Kidney glomerular epithelial cell (primary cell): ENCODE measurements at regions not wholly inside any gene's neighbourhood (a gene's known extent, or its start where the extent isn't known, plus 50 kb on each side); places are given as distances from the start of the nearest gene placed in this dataset.

Experiments used
- DNase-seq: peaks from one replicate; lab custom pipeline; 2025; lab: John Stamatoyannopoulos, UW

DNA sequence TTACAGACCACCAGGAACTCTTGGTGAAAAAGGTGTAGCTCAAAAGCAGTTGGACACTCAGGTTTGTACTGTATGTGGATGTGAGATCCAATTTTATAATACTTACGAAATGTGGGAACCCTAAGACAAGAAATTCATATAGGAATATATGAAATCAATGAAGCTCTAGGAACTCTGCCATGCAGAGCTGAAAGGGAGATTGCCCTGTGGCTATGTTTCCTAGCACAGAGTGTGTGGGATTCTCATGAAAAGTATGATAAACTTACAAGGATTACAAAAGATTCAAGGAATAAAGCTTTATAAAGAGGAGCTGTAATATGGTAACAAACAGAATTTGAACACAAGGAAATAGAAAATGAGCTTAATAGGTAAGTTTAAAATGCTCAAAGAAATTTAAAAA is 205.7 kb upstream of the FAM83B start:
- no peak for DNase-seq

DNA sequence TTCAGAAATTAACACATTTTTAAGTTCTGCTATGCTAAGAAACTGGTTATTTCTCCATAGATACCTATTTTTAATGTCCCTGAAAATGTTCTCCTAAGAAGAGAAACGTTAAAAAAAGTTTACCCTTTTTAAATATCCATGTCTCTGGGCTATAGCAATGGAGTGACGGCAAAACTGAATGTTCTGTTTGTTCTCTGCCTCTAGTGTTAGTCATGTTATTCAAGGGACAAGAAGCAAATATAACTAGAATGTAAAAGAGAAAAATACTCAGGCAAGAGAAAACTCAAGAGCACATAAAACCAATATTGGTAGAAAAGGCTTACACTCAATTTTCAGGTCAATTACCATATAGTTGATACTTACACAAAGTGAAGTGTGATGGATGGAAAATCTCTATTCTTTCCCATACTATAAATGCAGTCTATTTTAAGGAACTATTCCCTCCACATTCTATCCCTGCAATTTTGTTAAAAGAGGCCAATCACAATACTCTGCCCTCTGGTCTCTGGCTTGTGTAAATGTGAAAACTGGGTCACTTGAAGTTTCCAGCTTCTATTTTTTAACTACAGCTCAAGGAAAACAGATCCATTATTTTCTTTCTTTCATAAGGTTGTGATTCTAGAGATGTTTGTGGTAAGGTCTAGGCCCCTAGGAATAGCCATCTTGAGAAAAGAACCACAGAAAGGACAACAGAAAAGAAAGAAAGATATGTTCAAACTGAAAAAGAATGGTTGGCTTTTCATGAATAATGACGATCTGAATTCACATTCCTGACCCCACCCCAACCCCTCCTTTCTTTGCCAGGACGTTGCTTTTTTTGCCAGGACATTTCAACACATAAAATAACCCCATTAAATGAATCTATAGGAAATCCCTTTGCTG is 200.3 kb upstream of the FAM83B start:
- DNase-seq = no peak

DNA sequence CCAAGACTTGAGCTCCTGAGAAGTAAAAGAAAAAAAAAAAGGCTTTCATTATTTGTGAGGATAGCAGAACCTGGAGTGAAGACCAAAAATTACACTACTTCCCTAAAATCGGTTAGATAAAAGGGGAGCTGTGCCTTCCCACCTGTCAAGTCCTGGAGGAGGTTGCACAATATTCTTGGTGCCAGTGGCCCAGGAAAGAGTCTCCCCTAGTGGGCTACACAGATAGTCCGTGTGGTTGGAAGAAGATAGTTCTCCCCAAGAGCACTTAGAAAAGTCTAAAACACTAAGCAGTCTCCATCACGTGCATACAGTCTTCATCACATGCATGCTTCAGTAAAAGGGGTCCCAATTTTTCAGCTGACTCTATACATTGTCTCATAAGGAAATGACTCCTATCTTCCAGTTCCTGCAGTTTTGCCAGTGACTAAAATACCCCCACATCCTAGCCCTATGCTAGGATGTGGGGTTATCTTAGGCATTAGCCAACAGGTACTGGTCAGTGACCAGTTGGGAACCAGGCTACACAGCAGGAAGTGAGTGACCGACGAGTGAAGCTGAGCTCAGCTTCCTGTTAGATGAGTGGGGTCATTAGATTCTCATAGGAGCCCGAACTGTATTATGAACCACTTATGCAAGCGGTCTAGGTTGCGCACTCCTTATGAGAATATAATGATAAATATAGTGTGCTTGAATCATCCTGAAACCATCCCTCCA is 199.5 kb upstream of the FAM83B start:
- no peak for DNase-seq

DNA sequence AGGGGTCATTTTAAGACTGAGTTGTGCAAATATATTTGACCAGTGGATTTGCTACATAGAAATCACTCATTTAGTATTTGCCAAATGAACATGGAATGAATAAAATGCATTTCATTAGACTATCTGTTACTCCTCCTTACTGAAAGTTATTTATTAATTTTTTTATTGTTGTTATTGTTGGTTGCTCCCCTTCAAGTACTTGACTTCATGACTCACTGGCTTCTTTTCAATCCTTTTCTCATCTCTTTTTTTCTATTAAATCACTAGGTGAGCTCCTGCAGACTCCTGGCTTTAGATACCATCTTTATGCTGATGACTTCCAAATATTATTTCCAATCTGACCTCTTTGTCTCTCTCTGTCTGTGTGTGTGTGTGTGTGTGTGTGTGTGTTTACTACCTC is 192.2 kb upstream of the FAM83B start:
- peak; percentile 90 for DNase-seq

DNA sequence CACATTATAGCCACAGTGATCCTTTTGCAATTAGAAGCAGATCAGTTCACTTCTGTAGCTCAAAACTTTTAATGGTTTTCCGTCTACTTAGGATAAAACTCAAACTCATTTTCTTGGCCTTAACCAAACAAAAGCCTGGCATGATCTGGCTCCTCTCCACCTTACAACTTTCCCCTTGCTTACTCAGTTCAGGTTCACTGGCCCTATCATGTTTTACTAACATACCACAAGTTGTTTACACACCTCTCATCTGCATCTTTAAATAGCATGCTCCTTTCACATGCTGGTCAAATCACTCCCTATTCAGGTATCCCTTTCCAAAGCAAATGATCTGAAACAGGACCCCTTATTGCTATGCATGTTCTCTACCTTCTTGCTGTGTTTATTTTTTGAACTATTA is 191.4 kb upstream of the FAM83B start:
- DNase-seq = no peak

DNA sequence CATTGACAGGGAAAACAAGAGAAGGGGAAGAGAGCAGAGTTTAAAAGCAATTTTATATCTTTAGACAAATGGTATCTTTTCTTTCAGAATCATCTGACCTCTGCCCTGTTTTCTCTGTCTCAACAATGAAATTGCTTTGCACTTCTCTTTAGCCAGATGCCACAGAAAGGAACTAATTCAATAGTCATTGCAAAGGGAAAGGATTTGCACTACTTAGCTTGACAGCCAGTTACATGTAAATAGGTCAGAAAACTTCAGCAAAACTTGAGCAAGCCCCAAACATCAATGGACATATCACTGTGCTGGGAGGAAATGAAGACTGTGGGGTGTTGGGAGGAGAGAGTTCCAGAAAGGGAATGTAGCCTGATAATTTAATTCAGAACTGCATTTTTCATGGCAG is 181.3 kb upstream of the FAM83B start:
- no peak for DNase-seq

DNA sequence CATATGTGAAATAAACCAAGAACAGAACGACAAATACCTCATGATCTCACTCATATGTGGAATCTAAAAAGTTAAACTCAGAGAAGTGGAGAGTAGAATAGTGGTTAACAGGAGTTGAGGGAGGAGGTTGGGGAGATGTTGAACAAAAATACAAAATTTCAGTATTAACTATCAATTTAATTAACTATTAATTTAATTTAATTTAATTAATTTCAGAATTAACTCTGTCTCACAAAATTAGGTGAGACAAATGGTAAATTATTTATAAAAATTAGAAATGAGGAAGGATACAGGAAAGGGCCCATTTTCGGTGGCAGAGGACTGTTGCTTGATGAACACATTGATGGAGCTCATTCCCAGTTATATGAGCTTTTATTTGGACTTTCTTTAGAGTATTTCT is 166.0 kb upstream of the FAM83B start:
- DNase-seq = no peak

DNA sequence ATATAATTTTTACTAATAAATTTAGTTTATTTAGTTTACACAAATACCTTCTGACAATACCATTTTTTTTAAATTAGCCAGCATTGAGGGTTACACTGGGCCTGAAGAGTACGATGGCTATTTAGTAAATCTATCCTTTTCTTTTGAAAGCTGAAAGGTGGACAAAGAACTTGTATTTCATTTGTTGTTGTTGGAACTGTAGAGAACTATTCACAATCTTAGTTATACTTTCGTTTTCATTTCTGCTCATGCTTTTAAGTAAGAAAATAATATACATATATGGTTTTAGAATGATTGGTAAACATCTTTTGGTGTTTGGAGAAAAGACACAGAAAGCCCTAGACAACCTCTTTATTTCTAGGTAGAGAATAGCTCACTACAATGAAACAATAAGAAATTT is 165.3 kb upstream of the FAM83B start:
- no peak for DNase-seq

DNA sequence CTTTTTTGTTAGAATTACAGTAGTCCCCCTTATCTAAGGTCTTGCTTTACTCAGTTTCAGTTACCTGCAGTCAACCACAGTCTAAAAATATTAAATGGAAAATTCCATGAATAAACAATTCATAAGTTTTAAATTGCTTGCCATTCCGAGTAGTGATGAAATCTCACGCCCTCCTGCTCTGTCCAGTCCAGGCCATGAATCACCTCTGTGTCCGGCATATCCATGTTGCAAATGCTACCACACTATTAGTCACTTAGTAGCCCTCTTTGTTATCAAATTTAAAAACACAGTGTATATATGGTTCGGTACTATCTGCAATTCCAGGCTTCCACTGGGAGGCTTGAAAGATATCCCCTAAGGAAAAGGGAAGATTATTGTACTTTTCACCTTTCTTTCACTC is 164.6 kb upstream of the FAM83B start:
- DNase-seq = peak; percentile 42

DNA sequence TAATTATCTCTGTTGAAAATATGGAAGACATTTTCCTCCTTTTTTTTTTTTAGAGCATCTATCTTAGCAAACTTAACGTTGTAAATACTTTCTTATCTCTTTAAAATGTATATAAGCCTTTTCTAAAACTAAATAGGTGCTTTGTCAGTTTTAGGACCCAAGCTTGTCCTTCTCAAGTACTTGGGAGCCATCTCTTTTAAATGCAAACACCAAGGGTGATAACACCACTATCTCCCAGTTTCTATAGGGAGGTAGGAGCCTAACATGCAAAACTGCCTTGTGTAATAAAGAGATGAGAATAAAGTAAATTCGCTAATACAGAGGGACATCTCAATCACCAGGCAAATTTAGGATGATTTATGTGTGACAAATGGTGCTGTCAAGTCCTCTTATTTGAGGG is 157.0 kb upstream of the FAM83B start:
- DNase-seq = no peak

DNA sequence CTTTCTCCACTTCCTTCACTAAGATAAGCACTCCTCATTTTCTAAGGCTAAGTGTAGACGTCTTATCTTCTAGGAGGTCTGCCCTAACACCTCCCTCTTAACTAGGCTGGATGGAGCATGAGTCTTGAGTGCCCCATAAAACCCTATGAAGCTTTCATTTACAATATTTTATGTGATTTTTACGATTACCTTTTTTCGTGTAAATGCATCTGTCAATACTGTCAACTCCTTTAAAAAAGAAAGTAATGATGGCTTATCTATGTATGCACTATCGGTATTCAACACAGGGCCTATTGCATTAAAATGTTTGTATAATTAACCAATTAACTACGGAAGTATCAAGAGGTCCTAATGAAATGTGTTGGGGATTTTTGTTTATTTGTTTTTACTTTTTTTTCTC is 156.0 kb upstream of the FAM83B start:
- DNase-seq = no peak

DNA sequence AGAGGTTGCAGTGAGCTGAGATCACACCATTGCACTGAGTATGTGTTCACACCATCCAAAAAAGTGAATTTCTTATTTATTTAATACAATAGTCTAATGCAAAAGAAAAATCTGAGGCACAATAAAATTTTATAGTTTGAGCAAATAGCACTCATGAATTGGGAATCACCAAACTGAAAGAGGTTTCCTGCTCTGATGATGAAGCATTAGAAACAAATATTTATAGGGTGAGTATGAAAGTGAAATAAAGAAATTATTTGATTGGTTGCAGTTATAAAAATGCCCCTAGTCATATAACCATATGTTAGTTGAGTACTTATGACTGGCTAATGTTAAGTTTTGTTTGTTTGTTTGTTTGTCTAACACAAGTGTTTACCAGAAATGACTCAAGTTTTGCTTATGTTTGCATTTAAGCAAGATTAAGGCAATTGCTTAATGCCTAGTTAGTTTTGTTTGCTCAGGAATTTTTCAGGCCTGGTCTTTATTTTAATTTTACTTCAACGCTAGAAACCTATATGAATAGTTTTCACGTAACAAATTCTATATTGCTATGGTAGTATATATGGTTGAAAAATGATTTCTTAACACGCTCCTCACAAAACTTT is 151.5 kb upstream of the FAM83B start:
- DNase-seq = no peak

DNA sequence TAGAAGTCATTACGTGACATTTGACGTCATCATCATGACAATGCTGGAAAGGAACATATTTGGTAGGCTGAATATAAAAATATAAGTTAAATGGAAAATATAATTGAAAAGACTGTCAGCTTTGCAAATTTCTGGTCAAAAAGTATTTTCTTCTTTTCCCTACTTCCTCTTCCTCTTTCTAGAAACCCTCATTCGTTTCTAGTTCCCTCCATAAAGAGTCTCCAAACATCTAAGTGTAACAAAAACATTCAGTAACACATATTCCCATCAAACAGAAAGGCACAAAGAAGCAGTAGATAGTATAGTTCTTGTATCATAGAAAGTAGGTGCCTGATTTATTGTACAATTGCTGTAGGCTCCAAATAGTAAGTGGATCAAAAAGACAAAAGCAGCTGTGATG is 150.8 kb upstream of the FAM83B start:
- no peak for DNase-seq

DNA sequence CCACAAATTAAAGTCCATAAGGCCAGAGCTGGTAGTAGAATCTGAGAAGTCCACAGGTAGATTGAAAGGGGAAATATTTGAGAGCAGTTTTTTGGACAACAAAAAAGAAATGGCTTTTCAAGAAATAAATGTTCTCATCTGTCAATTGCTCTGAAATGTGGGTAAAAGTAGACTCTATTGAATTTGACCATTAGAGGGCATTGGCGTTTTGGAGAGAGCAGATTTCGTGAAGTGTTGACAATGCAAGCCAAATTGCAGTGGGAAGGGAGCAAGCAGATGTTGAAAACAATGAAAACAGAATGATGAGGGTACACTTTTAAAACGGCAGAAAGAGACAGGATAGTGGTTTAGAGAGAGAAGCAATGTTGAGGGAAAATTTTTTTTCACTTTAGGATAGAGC is 149.1 kb upstream of the FAM83B start:
- DNase-seq = no peak

DNA sequence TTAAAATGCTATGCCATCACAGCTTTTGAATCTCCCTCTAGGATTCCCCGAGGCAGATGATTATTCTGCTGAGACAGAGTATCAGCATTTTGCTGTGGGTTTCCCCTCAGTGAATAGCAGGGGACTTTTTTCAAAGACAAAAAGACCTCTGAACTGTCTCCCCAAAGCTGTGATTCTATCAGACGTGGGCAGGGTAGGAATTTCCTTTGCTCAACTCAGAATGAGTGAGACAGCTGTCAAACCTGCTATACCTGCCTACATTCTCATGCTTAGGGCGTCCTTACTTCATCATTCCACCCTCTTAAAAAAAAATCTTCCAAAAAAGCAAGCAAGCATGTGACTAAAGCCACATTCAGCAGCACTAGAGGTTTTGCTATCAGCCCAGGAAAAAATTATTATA is 147.6 kb upstream of the FAM83B start:
- DNase-seq = no peak

DNA sequence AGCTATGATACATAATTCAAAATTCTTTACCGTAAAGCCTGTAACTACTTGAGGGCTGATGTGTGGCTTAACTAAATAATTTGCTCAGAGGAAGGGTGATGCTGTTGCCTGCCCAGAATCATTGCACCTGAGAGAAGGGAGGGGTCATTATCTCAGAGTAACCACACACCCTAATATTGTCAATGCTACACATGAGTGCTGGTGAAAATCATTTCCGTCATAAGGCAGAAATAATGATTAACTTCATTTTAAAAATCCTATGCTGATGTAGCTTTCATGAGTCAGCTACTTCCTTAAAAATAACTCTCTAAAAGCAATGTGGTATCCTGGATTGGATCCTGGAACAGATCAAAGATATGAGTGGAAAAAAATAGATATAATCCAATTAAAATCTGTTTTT is 146.4 kb upstream of the FAM83B start:
- DNase-seq = peak; percentile 15

DNA sequence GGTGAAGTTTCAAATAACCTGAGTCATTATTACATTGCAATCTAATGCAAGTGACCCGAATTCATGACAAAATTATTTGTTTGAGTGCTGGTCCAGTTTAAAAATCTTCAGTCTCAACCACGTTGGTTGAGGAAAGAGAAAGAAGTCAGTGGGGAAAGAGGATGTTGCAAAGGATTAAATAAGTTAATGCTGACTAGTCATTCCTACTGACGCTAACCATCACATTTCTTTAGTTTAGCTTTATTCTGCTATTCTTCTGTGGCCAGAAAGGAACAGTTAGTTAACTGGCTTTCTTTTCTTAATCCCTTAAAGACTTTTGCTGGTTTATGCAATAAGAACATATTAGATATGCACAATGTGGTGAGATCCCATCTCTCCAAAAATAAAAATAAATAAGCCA is 143.8 kb upstream of the FAM83B start:
- DNase-seq = no peak

DNA sequence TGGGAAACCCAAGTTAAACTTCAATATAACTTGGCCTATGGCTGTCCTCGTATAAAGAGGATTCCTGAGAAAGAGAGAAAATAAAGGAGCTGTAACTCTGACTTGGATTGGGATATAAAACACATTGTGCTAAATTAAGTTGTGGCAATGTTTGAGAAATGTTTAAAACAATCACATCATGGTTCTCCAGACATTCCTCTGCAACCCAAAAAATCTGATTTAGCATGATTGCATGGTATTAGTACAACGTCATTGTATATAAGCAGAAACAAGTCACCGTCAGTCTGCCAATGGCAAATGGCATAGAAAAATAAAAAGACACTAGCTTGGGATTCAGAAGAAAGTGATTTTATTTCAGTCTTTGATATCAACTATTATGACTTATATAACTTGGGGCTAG is 140.2 kb upstream of the FAM83B start:
- no peak for DNase-seq

DNA sequence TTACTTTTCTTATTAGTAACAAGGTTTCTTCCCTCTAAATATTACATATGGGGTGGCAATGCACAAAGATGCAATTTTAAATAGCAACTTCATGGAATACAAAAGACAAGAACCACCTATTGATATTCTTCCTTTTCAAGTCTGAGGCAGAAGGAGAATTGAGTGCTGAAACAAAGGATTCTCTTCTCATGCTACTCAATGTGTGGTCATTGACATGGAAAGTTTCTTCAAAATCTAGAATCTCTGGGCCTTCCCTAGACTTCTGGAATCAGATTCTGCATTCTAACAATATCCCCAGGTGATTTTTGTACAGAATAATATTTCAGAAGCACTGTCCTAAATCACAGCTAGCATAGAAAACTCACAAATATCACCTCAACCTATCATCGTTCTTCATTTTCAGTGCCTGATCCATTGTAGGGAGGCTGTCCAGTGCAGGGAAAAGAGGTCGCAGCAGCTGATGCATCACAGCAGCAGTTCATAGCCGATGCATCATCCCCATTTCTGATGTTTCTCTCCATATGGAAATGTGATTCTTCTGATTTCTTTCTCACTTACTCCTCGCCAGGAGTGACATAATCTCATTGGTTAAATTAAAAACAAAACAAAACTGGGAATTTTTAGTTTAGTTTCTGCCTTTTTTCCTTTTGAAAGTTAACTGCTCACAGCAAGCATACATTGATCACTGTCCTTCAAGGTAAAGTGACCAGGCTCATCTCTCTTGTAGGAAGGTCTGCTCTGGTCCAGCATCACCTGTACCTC is 139.5 kb upstream of the FAM83B start:
- DNase-seq = no peak

DNA sequence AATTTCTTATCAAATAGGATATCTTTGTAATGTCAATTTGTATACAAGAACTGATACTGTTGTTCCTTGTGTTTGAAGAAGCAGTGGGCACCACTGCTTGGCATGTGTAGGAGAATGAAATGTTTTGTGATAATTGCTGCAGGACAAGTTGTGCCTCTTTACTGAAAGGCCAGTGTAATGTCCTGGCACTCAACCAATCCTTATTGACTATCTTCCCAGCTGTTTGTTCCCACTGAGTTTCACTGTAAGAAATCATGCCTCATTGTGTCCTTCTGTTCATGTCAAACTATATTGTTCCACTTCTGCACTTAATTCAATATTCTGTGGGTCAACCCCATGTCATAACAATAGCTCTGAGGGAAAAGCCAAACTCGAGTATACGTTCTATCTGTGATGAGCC is 136.1 kb upstream of the FAM83B start:
- DNase-seq = no peak

DNA sequence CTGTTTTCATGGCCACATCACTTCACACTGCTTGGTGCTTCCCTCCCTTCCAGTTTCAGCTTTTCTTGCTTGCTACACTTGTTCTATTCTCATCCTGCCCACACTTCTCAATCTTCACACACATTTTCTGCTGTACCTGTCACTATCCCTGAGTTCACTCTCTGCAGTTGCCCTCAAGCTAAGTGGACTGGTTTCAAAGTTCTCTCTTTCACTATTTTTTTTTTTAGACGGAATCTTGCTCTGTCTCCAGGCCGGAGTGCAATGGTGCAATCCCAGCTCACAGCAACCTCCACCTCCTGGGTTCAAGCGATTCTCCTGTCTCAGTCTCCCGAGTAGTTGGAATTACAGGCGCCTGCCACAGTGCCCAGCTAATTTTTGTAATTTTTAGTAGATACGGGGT is 130.6 kb upstream of the FAM83B start:
- no peak for DNase-seq

DNA sequence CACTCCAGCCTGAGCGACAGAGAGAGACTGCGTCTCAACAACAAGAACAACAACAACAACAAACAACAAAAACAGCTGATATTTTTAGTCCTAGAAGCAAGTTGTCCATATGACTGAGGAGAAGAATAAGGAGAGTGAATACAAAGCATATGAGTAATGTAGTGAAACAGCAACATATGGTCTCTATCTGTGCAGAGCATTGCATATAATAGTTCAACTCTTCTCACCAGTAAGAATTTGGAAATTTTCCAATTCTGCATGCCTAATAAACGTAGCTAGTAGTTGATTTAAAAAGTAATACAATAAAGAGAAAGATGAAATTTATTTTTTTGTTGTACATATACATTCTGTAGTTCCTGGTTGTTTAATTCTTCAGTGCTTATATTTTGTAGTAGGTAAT is 129.7 kb upstream of the FAM83B start:
- no peak for DNase-seq
